HCT116 (cell line): ENCODE measurements at regions not wholly inside any gene's neighbourhood (a gene's known extent, or its start where the extent isn't known, plus 50 kb on each side); places are given as distances from the start of the nearest gene placed in this dataset.
A peak's percentile ranks its signal among the peaks of the same experiment; 100 is the strongest.

Experiments
- ATAC-seq: fragments of 200-7000 bp; cut with Tn5 transposase; 2 replicates; pipeline ENCODE4 v1.9.1; 2020; ENCODE audit warnings: mild to moderate bottlenecking, moderate library complexity
- BruUV-seq: library from RNA; stranded (reverse); fragments of 400-500 nt; replicated peaks from 2 replicates; lab custom pipeline; 2021; lab: Mats Ljungman, UMichigan
- CTCF ChIA-PET: fragments of 300-600 bp; sonication (Branson Sonifier 250); formaldehyde crosslinking; loops from one replicate; lab custom pipeline; 2021; ENCODE audit warnings: antibody characterized with exemption; lab: Charles Lee
- POLR2A ChIA-PET: fragments of 300-600, 350-600 bp; sonication (Branson Sonifier 250); formaldehyde crosslinking; loops from one replicate; lab custom pipeline; 2021; ENCODE audit warnings: antibody characterized with exemption; lab: Charles Lee
- RAD21 ChIA-PET, 2 experiments: fragments of 300-600 bp; sonication (Branson Sonifier 250); formaldehyde crosslinking; loops; one replicate each; lab custom pipeline; 2023; ENCODE audit warnings: low total read pairs in 2 of 2; ENCODE audit not compliant: uncharacterized antibody in 2 of 2, unreplicated experiment in 2 of 2, low non-redundant PET in 1 of 2; lab: Charles Lee
- DNase-seq: peaks from one replicate; pipeline ENCODE4 v3.0.0-alpha.2; 2010; ENCODE audit warnings: low read depth, low spot score
- H2AFZ ChIP-seq: fragments of 200-600 bp; shearing (Covaris generic), sonication (generic); 2 replicates; pipeline ENCODE4 v1.6.1; 2017; ENCODE audit warnings: low read depth, mixed run types, mixed read lengths, antibody characterized with exemption, low read length; ENCODE audit not compliant: poor library complexity, severe bottlenecking
- H3K27ac ChIP-seq: 2 replicates; pipeline ENCODE4 v1.5.1; 2012; ENCODE audit warnings: low read depth, low read length
- H3K27me3 ChIP-seq: fragments of 200-600 bp; sonication (generic); 2 replicates; pipeline ENCODE4 v1.6.1; 2016; ENCODE audit warnings: mixed run types, low read length, mixed read lengths; ENCODE audit not compliant: insufficient read depth
- H3K36me3 ChIP-seq, 2 experiments: fragments of 200-500 bp in 1 of 2; fragments of 200-600 bp in 1 of 2; sonication (Bioruptor generic) in 1 of 2; sonication (generic) in 1 of 2; 2 replicates each; pipeline versions ENCODE4 v1.5.1 to v1.6.1; 2014 to 2016; ENCODE audit warnings: low read length in 2 of 2, inconsistent platforms in 1 of 2, mixed read lengths in 1 of 2, mixed run types in 1 of 2; ENCODE audit not compliant: insufficient read depth in 2 of 2, control insufficient read depth in 1 of 2
- H3K4me1 ChIP-seq, 2 experiments: fragments of 200-600 bp in 1 of 2; sonication (generic) in 1 of 2; 2 replicates each; pipeline versions ENCODE4 v1.5.1 to v1.6.1; 2012 to 2017; ENCODE audit warnings: low read length in 2 of 2, inconsistent platforms in 1 of 2, mild to moderate bottlenecking in 1 of 2, mixed read lengths in 1 of 2, mixed run types in 1 of 2, moderate library complexity in 1 of 2; ENCODE audit not compliant: insufficient read depth in 2 of 2, control insufficient read depth in 1 of 2
- H3K4me2 ChIP-seq: fragments of 200-600 bp; sonication (generic); 2 replicates; pipeline ENCODE4 v1.6.1; 2017; ENCODE audit warnings: mixed run types, low read length, mixed read lengths
- H3K4me3 ChIP-seq, 2 experiments: fragments of 200-600 bp in 1 of 2; sonication (generic) in 1 of 2; replicated peaks in 1 of 2; 2 replicates each; pipeline ENCODE4 v1.5.1; 2011 to 2016; ENCODE audit warnings: low read length in 2 of 2, control low read depth in 1 of 2, low read depth in 1 of 2, mild to moderate bottlenecking in 1 of 2, mixed read lengths in 1 of 2, mixed run types in 1 of 2
- H3K79me2 ChIP-seq: fragments of 200-600 bp; sonication (generic); 2 replicates; pipeline ENCODE4 v1.6.1; 2017; ENCODE audit warnings: mild to moderate bottlenecking, mixed run types, low read length, moderate library complexity, mixed read lengths; ENCODE audit not compliant: insufficient read depth
- H3K9ac ChIP-seq: fragments of 200-600 bp; sonication (generic); 2 replicates; pipeline ENCODE4 v1.6.1; 2016; ENCODE audit warnings: low read length, mixed read lengths
- H3K9me2 ChIP-seq: fragments of 200-600 bp; sonication (generic), shearing (Covaris generic); 2 replicates; pipeline ENCODE4 v1.6.1; 2017; ENCODE audit warnings: mixed run types, mild to moderate bottlenecking, moderate library complexity; ENCODE audit not compliant: insufficient read depth
- H3K9me3 ChIP-seq, 2 experiments: fragments of 200-500 bp in 1 of 2; fragments of 200-600 bp in 1 of 2; sonication (Bioruptor generic) in 1 of 2; sonication (generic) in 1 of 2; 2 replicates each; pipeline ENCODE4 v1.6.1; 2014 to 2017; ENCODE audit warnings: low read length in 2 of 2, mixed read lengths in 2 of 2, inconsistent platforms in 1 of 2, low read depth in 1 of 2, mild to moderate bottlenecking in 1 of 2, mixed run types in 1 of 2, moderate library complexity in 1 of 2; ENCODE audit not compliant: control insufficient read depth in 1 of 2, insufficient read depth in 1 of 2
- H4K20me1 ChIP-seq: fragments of 200-600 bp; sonication (generic), shearing (Covaris generic); 2 replicates; pipeline ENCODE4 v1.6.1; 2017; ENCODE audit warnings: mixed run types, mild to moderate bottlenecking, moderate library complexity; ENCODE audit not compliant: insufficient read depth
- ATF3 ChIP-seq: IDR thresholded peaks from 2 replicates; pipeline ENCODE4 v1.6.1; 2012
- CBX3 ChIP-seq: IDR thresholded peaks from 2 replicates; pipeline ENCODE4 v1.6.1; 2012; ENCODE audit warnings: low read depth
- CEBPB ChIP-seq: IDR thresholded peaks from 2 replicates; pipeline ENCODE4 v1.6.1; 2012; ENCODE audit warnings: low read depth
- EGR1 ChIP-seq: IDR thresholded peaks from 2 replicates; pipeline ENCODE4 v1.6.1; 2012; ENCODE audit warnings: low read depth
- EZH2 ChIP-seq: fragments of 200-600 bp; sonication (generic); IDR thresholded peaks from 2 replicates; pipeline ENCODE4 v1.6.1; 2017; ENCODE audit warnings: antibody characterized with exemption, mixed run types
- EZH2phosphoT487 ChIP-seq: fragments of 200-600 bp; IDR thresholded peaks from 2 replicates; pipeline ENCODE4 v1.6.1; 2018; ENCODE audit warnings: antibody characterized with exemption, borderline replicate concordance
- FOSL1 ChIP-seq: IDR thresholded peaks from 2 replicates; pipeline ENCODE4 v1.6.1; 2012; ENCODE audit warnings: low read depth
- MAX ChIP-seq: IDR thresholded peaks from 2 replicates; pipeline ENCODE4 v1.6.1; 2012
- RAD21 ChIP-seq: IDR thresholded peaks from 2 replicates; pipeline ENCODE4 v1.6.1; 2012; ENCODE audit warnings: low read depth, mild to moderate bottlenecking
- REST ChIP-seq: IDR thresholded peaks from 2 replicates; pipeline ENCODE4 v1.6.1; 2012; ENCODE audit warnings: low read depth
- SIN3A ChIP-seq: IDR thresholded peaks from 2 replicates; pipeline ENCODE4 v1.6.1; 2012; ENCODE audit warnings: low read depth
- SP1 ChIP-seq: IDR thresholded peaks from 2 replicates; pipeline ENCODE4 v1.6.1; 2012; ENCODE audit warnings: low read depth
- SRF ChIP-seq: IDR thresholded peaks from 2 replicates; pipeline ENCODE4 v1.6.1; 2012; ENCODE audit warnings: low read depth
- TCF7L2 ChIP-seq: IDR thresholded peaks from 2 replicates; pipeline ENCODE4 v1.7.0; 2011; ENCODE audit warnings: borderline replicate concordance, inconsistent platforms; ENCODE audit not compliant: insufficient read depth, insufficient read length; ENCODE audit errors: extremely low read depth
- YY1 ChIP-seq: IDR thresholded peaks from 2 replicates; pipeline ENCODE4 v1.6.1; 2011; ENCODE audit warnings: low read length, low read depth, moderate library complexity, mild to moderate bottlenecking; ENCODE audit not compliant: insufficient replicate concordance; ENCODE audit errors: extremely low read depth
- ZNF274 ChIP-seq: fragments of 200-500 bp; sonication (Bioruptor generic); IDR thresholded peaks from 2 replicates; pipeline ENCODE4 v1.6.1; 2014; ENCODE audit warnings: mild to moderate bottlenecking, low read depth, low read length, inconsistent platforms
- intact Hi-C: fragments of 100-400 bp; cut with micrococcal nuclease; formaldehyde crosslinking; loops from 2 replicates; pipeline ENCODE4 v1.10.0; 2022

- CTCF ChIA-PET: no interaction called here
- DNase-seq: no peak
- Histone ChIP-seq H3K27ac (peak overlapping the region; percentile 92; the same call in 1 of the 2 replicates), H3K27me3 (no peaks in the 10 kb centered on the region), H3K4me1 (peaks cover 62 to 69% of the 10 kb centered on the region in 2 experiments), H3K79me2 (no peaks in the 10 kb centered on the region), H3K9ac (no peak overlapping the region), H3K4me2 (no peak overlapping the region), H3K36me3 (no peaks in the 10 kb centered on the region), H2AFZ (no peak overlapping the region), H3K9me3 (no peaks in the 10 kb centered on the region), H3K9me2 (no peaks in the 10 kb centered on the region), H3K4me3 (no peak overlapping the region), H4K20me1 (no peaks in the 10 kb centered on the region)
- no TSS peak for BruUV-seq
- RAD21 ChIA-PET: no interaction called here
- ATAC-seq: no peak
- TF ChIP-seq CEBPB (peak; percentile 25; the same call in 1 of the 2 replicates), ZNF274 (no peak)
- POLR2A ChIA-PET: interaction anchor here (0.6 kb wide), 1 partner anchor 428 kb away, joined by 4 read pairs; no protein-coding TSS in a partner anchor
- intact Hi-C loops: no loop called here
These were observed 426.5 kb downstream of the NR2F1-AS1 start for GRCh38 chr5:93154535-93154934.

- POLR2A ChIA-PET: interaction anchor here (1.2 to 2.0 kb wide), 2 partner anchors 9 to 593 kb away, joined by 4 to 5 read pairs; no protein-coding TSS in a partner anchor
- Histone ChIP-seq H3K9me3 (no peaks in the 10 kb centered on the region), H3K36me3 (no peaks in the 10 kb centered on the region), H3K9ac (no peak overlapping the region), H3K4me2 (no peak overlapping the region), H3K9me2 (no peaks in the 10 kb centered on the region), H3K4me3 (no peak overlapping the region), H2AFZ (no peak overlapping the region), H3K79me2 (no peaks in the 10 kb centered on the region), H3K27ac (peak overlapping the region; percentile 92), H3K4me1 (peaks cover 62% of the 10 kb centered on the region in 2 experiments), H3K27me3 (no peaks in the 10 kb centered on the region), H4K20me1 (no peaks in the 10 kb centered on the region)
- CTCF ChIA-PET: no interaction called here
- ATAC-seq (no peak), DNase-seq (no peak)
- TF ChIP-seq SRF (no peak), TCF7L2 (no peak), FOSL1 (no peak), EGR1 (no peak), SIN3A (no peak), ZNF274 (no peak), RAD21 (no peak), ATF3 (no peak), CBX3 (no peak), YY1 (no peak), EZH2 (no peak), MAX (no peak), REST (no peak), EZH2phosphoT487 (no peak), SP1 (no peak)
- RAD21 ChIA-PET: no interaction called here
- intact Hi-C loops: no loop called here
- no TSS peak for BruUV-seq
These were observed 427.6 kb downstream of the NR2F1-AS1 start for GRCh38 chr5:93153461-93153860.
